ENCODE measurements at regions not wholly inside any gene's neighbourhood (a gene's known extent, or its start where the extent isn't known, plus 50 kb on each side); places are given as distances from the start of the nearest gene placed in this dataset.

DNA sequence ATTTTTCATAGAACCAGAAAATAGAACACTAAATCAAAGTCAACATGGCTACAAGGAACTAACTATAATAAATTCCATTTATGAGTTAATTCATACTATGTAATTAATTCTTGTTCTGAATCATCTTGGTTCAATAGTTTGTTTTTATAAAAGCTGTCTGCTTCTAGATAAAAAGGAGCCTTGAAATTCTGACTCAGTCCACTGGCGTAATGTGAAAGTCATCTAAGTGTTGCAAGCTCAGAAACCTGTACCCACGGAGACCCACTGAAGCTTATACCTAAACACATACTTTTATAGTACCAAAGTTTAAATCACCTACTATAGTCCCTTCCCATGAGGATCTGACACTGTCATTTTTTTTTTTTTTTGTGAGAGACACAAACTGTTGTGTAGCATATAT lies 489.4 kb downstream of the SEMA3D start:
- TF ChIP-seq, protein P1, sequence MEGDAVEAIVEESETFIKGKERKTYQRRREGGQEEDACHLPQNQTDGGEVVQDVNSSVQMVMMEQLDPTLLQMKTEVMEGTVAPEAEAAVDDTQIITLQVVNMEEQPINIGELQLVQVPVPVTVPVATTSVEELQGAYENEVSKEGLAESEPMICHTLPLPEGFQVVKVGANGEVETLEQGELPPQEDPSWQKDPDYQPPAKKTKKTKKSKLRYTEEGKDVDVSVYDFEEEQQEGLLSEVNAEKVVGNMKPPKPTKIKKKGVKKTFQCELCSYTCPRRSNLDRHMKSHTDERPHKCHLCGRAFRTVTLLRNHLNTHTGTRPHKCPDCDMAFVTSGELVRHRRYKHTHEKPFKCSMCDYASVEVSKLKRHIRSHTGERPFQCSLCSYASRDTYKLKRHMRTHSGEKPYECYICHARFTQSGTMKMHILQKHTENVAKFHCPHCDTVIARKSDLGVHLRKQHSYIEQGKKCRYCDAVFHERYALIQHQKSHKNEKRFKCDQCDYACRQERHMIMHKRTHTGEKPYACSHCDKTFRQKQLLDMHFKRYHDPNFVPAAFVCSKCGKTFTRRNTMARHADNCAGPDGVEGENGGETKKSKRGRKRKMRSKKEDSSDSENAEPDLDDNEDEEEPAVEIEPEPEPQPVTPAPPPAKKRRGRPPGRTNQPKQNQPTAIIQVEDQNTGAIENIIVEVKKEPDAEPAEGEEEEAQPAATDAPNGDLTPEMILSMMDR (conservative IDR thresholded peaks at IDR 0.05; ENCODE audit: low read length): no peak
- no peak for TF ChIP-seq EZH2phosphoT487 (IDR thresholded peaks at IDR 0.05; ENCODE audit: borderline replicate concordance, low read depth, low read length)
